ENCODE measurements at regions not wholly inside any gene's neighbourhood (a gene's known extent, or its start where the extent isn't known, plus 50 kb on each side); places are given as distances from the start of the nearest gene placed in this dataset.
"Not testable (repeated sequence)": the region's sequence is repeated elsewhere in the genome, so short reads cannot be mapped to it uniquely, and the experiment has no call there.

GRCh38 chr6:167662075-167662880 lies 164.4 kb upstream of the AFDN start:
- no peak for DNase-seq

GRCh38 chr6:167662881-167663205 lies 163.9 kb upstream of the AFDN start:
- DNase-seq: no peak

- no peak for DNase-seq
These were observed 163.4 kb upstream of the AFDN start for GRCh38 chr6:167663316-167663715.

GRCh38 chr6:167663784-167664443 lies 162.8 kb upstream of the AFDN start:
- no peak for DNase-seq

- DNase-seq: peak; percentile 38
These were observed 161.7 kb upstream of the AFDN start for GRCh38 chr6:167664678-167665660.

- no peak for DNase-seq
These were observed 160.9 kb upstream of the AFDN start for GRCh38 chr6:167665698-167666330.

- DNase-seq: no peak
These were observed 160.0 kb upstream of the AFDN start for GRCh38 chr6:167666571-167667203.

GRCh38 chr6:167667204-167668018 lies 159.3 kb upstream of the AFDN start:
- no peak for DNase-seq

- no peak for DNase-seq
These were observed 158.5 kb upstream of the AFDN start for GRCh38 chr6:167668019-167668753.

- no peak for DNase-seq
These were observed 157.8 kb upstream of the AFDN start for GRCh38 chr6:167668754-167669552.

GRCh38 chr6:167669553-167669849 lies 157.2 kb upstream of the AFDN start:
- DNase-seq: no peak

- DNase-seq: no peak
These were observed 156.6 kb upstream of the AFDN start for GRCh38 chr6:167669870-167670802.

GRCh38 chr6:167670938-167671338 lies 155.8 kb upstream of the AFDN start:
- DNase-seq: no peak

GRCh38 chr6:167671379-167671976 lies 155.2 kb upstream of the AFDN start:
- DNase-seq: not testable (repeated sequence)

GRCh38 chr6:167671977-167672687 lies 154.6 kb upstream of the AFDN start:
- DNase-seq: no peak

- DNase-seq: no peak
These were observed 154.0 kb upstream of the AFDN start for GRCh38 chr6:167672738-167673137.

GRCh38 chr6:167673946-167674345 lies 152.8 kb upstream of the AFDN start:
- DNase-seq: no peak
